Left lung (tissue), 4 donors: ENCODE measurements at regions not wholly inside any gene's neighbourhood (a gene's known extent, or its start where the extent isn't known, plus 50 kb on each side); places are given as distances from the start of the nearest gene placed in this dataset.

Source experiments
- ATAC-seq: fragments of 200-7000 bp; cut with Tn5 transposase; one replicate; pipeline ENCODE4 v1.9.1; 2020; ENCODE audit warnings: moderate library complexity
- DNase-seq, 4 donors: peaks; one replicate each; pipeline ENCODE4 v3.0.0-alpha.2; 2013 to 2020
- H3K27ac ChIP-seq, 2 donors: fragments of 200-600 bp; sonication (generic) in 1 of 2; one replicate each; pipeline versions ENCODE4 v1.5.0 to v1.8.0; 2020 to 2021
- H3K27me3 ChIP-seq, 2 donors: fragments of 200-600 bp; sonication (generic) in 1 of 2; one replicate each; pipeline versions ENCODE4 v1.5.0 to v1.8.0; 2020 to 2021
- H3K36me3 ChIP-seq, 2 donors: fragments of 200-600 bp; sonication (generic) in 1 of 2; one replicate each; pipeline versions ENCODE4 v1.5.0 to v1.8.0; 2020 to 2021
- H3K4me1 ChIP-seq, 2 donors: fragments of 200-600 bp; one replicate each; pipeline ENCODE4 v1.8.0; 2021
- H3K4me3 ChIP-seq, 2 donors: fragments of 200-600 bp; sonication (generic) in 1 of 2; one replicate each; pipeline versions ENCODE4 v1.5.0 to v1.8.0; 2020 to 2021; ENCODE audit warnings: mild to moderate bottlenecking in 1 of 2
- H3K9me3 ChIP-seq, 2 donors: fragments of 200-600 bp; sonication (generic) in 1 of 2; one replicate each; pipeline versions ENCODE4 v1.5.0 to v1.8.0; 2020 to 2021
- intact Hi-C, 2 donors: fragments of 100-400 bp; cut with DNase I; formaldehyde crosslinking; loops; one replicate each; pipeline versions ENCODE4 v1.11.2 to v1.14.2; 2022
- TF ChIP-seq, protein P1 (sequence below), 2 donors: fragments of 200-600 bp; sonication (generic) in 1 of 2; IDR thresholded peaks; one replicate each; pipeline versions ENCODE4 v1.5.0 to v1.8.0; 2021; ENCODE audit warnings: antibody characterized with exemption in 2 of 2
- donor health status: DM: no; HTN: yes; CAD: no.
- donor health status: DM: no; HTN: no; CAD: no.

DNA sequence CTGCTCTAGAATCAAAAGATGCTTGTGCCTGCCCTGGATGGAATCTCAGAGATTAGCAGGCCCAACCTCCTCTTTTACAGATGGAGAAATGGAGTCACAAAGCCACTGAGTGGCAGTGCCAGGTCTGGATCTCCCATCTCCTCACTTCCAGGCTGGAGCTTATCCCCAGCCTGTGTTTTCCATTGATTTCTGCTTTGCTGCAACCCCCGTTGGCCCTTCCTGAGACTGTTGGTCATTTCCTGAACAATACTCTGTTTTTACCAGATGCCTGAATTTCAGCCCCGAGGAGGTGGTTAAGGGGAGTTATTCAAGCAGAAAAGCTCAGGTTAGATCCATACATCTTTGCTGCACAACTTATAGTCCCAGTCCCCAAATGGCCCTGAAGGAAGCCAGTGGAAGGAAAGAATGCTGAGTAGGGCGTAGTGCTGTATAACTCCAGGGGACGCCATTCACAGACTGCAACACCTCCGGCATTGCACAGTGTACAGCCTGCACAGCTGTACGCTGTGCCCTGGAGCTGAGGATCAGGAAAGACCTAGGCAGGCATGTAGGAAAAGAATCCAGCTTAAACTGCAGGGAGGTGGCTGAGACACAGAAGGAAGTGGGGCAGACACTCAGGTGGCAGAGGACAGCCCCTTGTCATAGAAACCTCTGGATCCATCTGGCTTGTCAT, 77.5 kb downstream of the RPLP1 start:
- Histone ChIP-seq H3K4me1 (no peaks in the 10 kb centered on the region), H3K9me3 (no peaks in the 10 kb centered on the region), H3K36me3 (no peaks in the 10 kb centered on the region), H3K4me3 (no peak overlapping the region), H3K27ac (no peak overlapping the region), H3K27me3 (peaks cover 0 to 13% of the 10 kb centered on the region in 2 donors)
- no peak for DNase-seq
- ATAC-seq: no peak
- TF ChIP-seq, protein P1, sequence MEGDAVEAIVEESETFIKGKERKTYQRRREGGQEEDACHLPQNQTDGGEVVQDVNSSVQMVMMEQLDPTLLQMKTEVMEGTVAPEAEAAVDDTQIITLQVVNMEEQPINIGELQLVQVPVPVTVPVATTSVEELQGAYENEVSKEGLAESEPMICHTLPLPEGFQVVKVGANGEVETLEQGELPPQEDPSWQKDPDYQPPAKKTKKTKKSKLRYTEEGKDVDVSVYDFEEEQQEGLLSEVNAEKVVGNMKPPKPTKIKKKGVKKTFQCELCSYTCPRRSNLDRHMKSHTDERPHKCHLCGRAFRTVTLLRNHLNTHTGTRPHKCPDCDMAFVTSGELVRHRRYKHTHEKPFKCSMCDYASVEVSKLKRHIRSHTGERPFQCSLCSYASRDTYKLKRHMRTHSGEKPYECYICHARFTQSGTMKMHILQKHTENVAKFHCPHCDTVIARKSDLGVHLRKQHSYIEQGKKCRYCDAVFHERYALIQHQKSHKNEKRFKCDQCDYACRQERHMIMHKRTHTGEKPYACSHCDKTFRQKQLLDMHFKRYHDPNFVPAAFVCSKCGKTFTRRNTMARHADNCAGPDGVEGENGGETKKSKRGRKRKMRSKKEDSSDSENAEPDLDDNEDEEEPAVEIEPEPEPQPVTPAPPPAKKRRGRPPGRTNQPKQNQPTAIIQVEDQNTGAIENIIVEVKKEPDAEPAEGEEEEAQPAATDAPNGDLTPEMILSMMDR (IDR thresholded peaks at IDR 0.05): no peak
- intact Hi-C loops: no loop called here

DNA sequence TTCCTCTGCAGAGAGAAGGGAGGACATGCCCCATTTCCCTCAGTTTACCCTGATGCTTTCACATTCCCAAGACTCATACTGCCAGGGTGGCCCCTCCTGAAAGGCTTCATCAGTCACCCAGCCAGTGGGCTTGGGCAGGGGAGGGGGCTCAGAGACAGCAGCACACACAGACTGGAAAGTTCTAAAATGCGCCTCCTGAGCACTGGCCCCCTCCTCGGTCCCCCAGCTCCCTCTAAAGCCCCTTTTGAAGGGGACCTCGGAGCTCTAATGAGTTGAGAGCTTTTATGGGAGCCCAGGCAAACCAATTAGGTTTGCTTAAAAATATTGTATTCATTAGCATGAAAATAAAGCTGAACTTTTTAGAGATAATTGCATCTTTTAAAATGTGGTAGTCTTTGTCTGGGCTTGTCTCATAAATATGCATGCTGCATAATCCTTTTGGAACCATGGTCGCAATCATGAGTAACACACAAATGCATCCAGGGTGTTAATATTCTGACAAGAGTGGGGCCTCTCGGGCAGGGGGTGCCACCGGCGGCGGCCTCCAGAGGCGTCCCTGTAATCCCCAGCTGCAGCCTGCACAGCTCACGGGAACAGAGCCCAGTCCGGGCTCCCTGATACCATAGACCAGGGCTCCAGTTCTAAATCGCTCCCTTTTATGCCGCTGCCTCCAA, 78.5 kb downstream of the RPLP1 start:
- DNase-seq (no peak), ATAC-seq (no peak)
- peaks cover 0 to 13% of the 10 kb centered on the region in 2 donors for H3K27me3 ChIP-seq
- H3K4me1 ChIP-seq: no peaks in the 10 kb centered on the region
- H3K36me3 ChIP-seq: no peaks in the 10 kb centered on the region
- intact Hi-C loops: no loop called here
- TF ChIP-seq, protein P1 (IDR thresholded peaks at IDR 0.05): no peak
- no peak overlapping the region for H3K4me3 ChIP-seq
- no peak overlapping the region for H3K27ac ChIP-seq
- no peaks in the 10 kb centered on the region for H3K9me3 ChIP-seq

DNA sequence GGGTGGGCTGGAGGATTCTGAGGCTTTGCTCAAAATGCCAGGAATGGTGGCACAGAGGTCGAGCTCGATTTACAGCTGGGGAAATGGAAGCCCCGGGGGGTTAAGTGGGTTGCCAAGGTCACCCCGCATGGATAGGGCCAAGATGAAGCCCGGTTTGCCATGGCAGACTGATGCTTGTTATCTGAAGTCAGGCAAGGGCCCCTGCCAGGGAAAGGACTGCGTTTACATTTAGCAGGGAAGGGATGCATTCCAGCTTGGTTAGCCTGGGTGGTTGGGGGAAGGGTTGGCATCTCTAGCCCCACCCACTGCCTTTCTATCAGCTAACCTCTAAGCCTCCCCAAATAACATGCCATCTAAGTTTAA, 79.0 kb downstream of the RPLP1 start:
- no peak overlapping the region for H3K4me3 ChIP-seq
- H3K4me1 ChIP-seq: no peaks in the 10 kb centered on the region
- no peaks in the 10 kb centered on the region for H3K9me3 ChIP-seq
- H3K27ac ChIP-seq: no peak overlapping the region
- H3K36me3 ChIP-seq: no peaks in the 10 kb centered on the region
- DNase-seq: no peak
- H3K27me3 ChIP-seq: peaks cover 0 to 13% of the 10 kb centered on the region in 2 donors
- no peak for ATAC-seq
- TF ChIP-seq, protein P1 (IDR thresholded peaks at IDR 0.05): no peak
- intact Hi-C loops: no loop called here

GRCh38 chr15:69532066-69532465, 79.4 kb downstream of the RPLP1 start:
- H3K9me3 ChIP-seq: no peaks in the 10 kb centered on the region
- H3K27ac ChIP-seq: no peak overlapping the region
- no peak for ATAC-seq
- intact Hi-C loops: no loop called here
- no peak overlapping the region for H3K4me3 ChIP-seq
- DNase-seq: no peak
- TF ChIP-seq, protein P1 (IDR thresholded peaks at IDR 0.05): no peak
- H3K27me3 ChIP-seq: peaks cover 0 to 12% of the 10 kb centered on the region in 2 donors
- H3K36me3 ChIP-seq: no peaks in the 10 kb centered on the region
- no peaks in the 10 kb centered on the region for H3K4me1 ChIP-seq

DNA sequence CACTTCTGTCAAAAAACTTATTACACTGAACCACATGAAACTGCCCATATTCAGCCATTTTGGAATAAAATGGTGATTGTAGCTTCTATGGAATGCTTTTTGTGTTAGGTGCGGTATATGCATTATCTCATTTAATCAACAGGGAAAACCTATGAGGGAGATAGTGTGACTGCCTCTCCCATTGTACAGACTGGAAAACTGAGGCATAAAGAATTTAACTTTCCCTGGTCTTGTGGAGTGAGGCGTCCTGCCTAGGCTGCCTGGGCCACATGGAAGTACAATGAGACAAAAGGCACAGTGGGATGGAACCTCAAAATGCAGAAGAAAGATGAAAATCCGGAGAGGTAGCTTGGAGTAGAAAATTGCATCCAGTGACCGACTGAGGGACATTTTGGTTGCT, 80.2 kb downstream of the RPLP1 start:
- Histone ChIP-seq H3K36me3 (no peaks in the 10 kb centered on the region), H3K27ac (no peak overlapping the region), H3K4me1 (no peaks in the 10 kb centered on the region), H3K4me3 (no peak overlapping the region), H3K9me3 (no peaks in the 10 kb centered on the region), H3K27me3 (peaks cover 0 to 4% of the 10 kb centered on the region in 2 donors)
- DNase-seq: no peak
- intact Hi-C loops: no loop called here
- TF ChIP-seq, protein P1 (IDR thresholded peaks at IDR 0.05): no peak
- ATAC-seq: no peak
